Motor neuron (in vitro differentiated cells): ENCODE measurements at regions not wholly inside any gene's neighbourhood (a gene's known extent, or its start where the extent isn't known, plus 50 kb on each side); places are given as distances from the start of the nearest gene placed in this dataset.

Experiments
- ATAC-seq, 8 experiments: fragments of 200-7000 bp; cut with Tn5 transposase; replicated peaks in 6 of 8; 2 replicates each; pipeline ENCODE4 v1.8.0; 2021; ENCODE audit warnings: mild to moderate bottlenecking in 8 of 8, moderate library complexity in 8 of 8
- H3K27ac ChIP-seq, 2 donors: fragments of 250-450 bp; sonication (Bioruptor Pico); 2 replicates each; pipeline ENCODE4 v1.9.0; 2021; ENCODE audit warnings: antibody characterized with exemption in 2 of 2, mild to moderate bottlenecking in 2 of 2, moderate library complexity in 1 of 2
- H3K4me1 ChIP-seq, 2 donors: fragments of 250-450 bp; sonication (Bioruptor Pico); replicated peaks in 1 of 2; 2 replicates each; pipeline ENCODE4 v1.6.1; 2021; ENCODE audit warnings: antibody characterized with exemption in 2 of 2, mild to moderate bottlenecking in 2 of 2, moderate library complexity in 1 of 2
- H3K4me3 ChIP-seq, 5 donors: fragments of 250-450 bp; sonication (Bioruptor Pico); 2 replicates each; pipeline ENCODE4 v1.9.0; 2021; ENCODE audit warnings: antibody characterized with exemption in 5 of 5, mild to moderate bottlenecking in 5 of 5, moderate library complexity in 4 of 5
- WGBS, 10 experiments: fragments of 450-650 bp; shearing (Covaris generic); methylation state at CpG; one replicate each; pipeline ENCODE4 v1.0.0; 2022; 5-methylcytosine and 5-hydroxymethylcytosine counted together
- in situ Hi-C, 9 experiments: fragments of 400-800 bp; cut with MboI; loops; one replicate each; pipeline ENCODE4 v1.15.0; 2021; ENCODE audit warnings: low sequenced_read_pairs in 9 of 9, low pct_unique_long_range_greater_than_20kb in 2 of 9; ENCODE audit not compliant: unreplicated experiment in 9 of 9

DNA sequence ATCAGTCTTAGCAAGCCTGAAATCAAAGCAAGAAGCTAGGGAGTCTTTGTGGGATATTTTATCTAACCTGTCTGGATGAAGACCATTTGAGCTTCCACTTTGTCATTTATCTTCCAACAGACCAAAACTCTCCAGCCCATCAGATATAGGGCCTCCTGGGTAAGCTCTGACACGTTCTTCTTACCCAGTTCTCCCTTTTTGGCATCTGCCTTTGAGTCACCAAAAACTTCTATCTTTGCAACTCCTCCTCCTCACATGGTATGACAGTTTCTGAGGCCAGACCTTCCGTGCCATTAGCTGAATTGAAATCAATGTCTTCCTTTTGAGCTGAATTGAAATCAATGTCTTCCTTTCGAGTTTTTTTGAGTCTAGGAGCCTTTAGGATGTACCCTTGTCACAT is 156.6 kb upstream of the SPRY4 start:
- ATAC-seq, result no peak
- in situ Hi-C loops, result no loop called here
- WGBS, 10 experiments, result 20 to 100% (median 62%) methylated on average over 1 to 3 of the region's 3 CpGs; no CpG with 5 or more reads in 2 of the 10 experiments

GRCh38 chr5:142479854-142480519 is 155.2 kb upstream of the SPRY4 start:
- 17 to 73% (median 56%) methylated on average over 1 to 3 of the region's 3 CpGs; no CpG with 5 or more reads in 4 of the 10 experiments for WGBS, 10 experiments
- Histone ChIP-seq H3K4me1 (peaks cover 2 to 5% of the 10 kb centered on the region in 2 donors), H3K27ac (no peak overlapping the region), H3K4me3 (no peak overlapping the region)
- in situ Hi-C loops, result no loop called here
- ATAC-seq, result no peak

More for the DNA sequence above, 156.6 kb upstream of the SPRY4 start:
- Histone ChIP-seq H3K27ac (no peak overlapping the region), H3K4me3 (no peak overlapping the region), H3K4me1 (no peaks in the 10 kb centered on the region)

DNA sequence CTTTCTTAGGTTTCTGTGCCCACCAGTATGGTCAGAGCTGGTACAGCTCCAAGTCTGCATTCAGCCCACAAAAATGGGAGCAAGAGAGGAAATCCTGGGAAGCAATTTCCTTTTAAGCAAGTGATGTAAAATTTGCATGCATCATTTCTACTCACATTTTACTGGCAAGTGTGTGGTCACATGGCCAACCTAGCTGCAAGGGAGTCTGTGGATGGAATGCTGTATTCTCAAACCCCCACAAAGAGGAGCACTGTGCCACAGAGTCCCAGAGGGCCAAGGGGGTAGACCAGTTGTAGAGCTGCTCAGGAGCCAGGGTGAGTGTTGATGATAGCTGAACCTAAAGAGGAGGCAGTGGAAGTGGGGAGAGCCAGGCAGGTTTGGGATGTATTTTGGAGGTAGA is 154.3 kb upstream of the SPRY4 start:
- peaks cover 6% of the 10 kb centered on the region in 2 donors for H3K4me1 ChIP-seq
- in situ Hi-C loops, result no loop called here

DNA sequence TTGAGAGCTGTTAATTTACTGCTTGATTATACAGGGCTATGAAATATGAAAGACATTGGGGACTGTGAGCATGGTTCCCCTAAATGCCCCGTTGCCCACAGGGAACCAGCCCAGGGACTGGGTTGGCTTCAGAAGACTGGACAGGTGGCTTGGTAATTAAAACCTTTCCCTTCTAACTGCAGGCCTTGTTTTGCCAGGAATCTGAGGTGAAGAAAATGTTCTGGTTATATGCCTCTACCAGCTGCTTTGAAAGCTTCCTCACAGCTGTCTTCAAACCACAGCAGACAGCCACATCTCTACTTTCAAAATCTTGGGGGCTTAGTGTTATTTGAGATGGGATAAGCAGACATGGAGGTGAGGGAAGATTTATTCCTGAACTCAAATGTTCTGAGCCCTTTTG is 153.3 kb upstream of the SPRY4 start:
- H3K27ac ChIP-seq, result no peak overlapping the region
- ATAC-seq, result no peak
- peaks cover 6% of the 10 kb centered on the region in 2 donors for H3K4me1 ChIP-seq
- 25 to 100% (median 57%) methylated on average over 1 of the region's 1 CpG; no CpG with 5 or more reads in 6 of the 10 experiments for WGBS, 10 experiments
- in situ Hi-C loops, result no loop called here
- H3K4me3 ChIP-seq, result no peak overlapping the region

More for the DNA sequence above, 154.3 kb upstream of the SPRY4 start:
- Histone ChIP-seq H3K4me3 (no peak overlapping the region), H3K27ac (no peak overlapping the region)
- ATAC-seq, result no peak

GRCh38 chr5:142475102-142475513 is 150.3 kb upstream of the SPRY4 start:
- peak in 4 of 8 experiments; percentile 24 to 67 (median 59) for ATAC-seq
- no peak overlapping the region for H3K27ac ChIP-seq
- peaks cover 6% of the 10 kb centered on the region in 2 donors for H3K4me1 ChIP-seq
- WGBS, 10 experiments, result 0 to 10% (median 4%) methylated on average over 1 to 2 of the region's 2 CpGs; no CpG with 5 or more reads in 4 of the 10 experiments
- no peak overlapping the region for H3K4me3 ChIP-seq
- in situ Hi-C loops, result no loop called here

- Histone ChIP-seq H3K4me1 (peaks cover 6% of the 10 kb centered on the region in 2 donors), H3K27ac (no peak overlapping the region), H3K4me3 (no peak overlapping the region)
- 0 to 100% (median 65%) methylated on average over 1 to 2 of the region's 2 CpGs; no CpG with 5 or more reads in 2 of the 10 experiments for WGBS, 10 experiments
- ATAC-seq, result peak in 5 of 8 experiments; percentile 35 to 80 (median 67)
- in situ Hi-C loops, result no loop called here
Measured at GRCh38 chr5:142474431-142475094, 149.7 kb upstream of the SPRY4 start.

DNA sequence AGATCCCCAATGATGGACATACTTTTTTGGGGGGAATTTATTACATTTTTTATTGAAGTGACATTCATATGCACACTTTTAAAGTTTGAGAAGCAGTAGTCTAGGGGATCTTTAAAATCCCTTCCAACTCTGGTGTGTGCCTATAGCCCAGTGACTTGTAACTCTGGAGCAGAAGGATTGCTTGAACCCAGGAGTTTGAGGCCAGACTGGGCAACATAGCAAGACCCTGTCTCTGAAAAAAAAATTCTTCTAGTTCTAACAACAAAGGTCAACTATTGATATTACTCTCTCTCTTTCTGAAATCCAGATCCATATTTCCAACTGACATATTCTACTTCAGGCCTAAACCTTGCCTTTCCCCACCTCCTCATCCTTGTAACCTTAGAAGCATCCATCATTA is 148.2 kb upstream of the SPRY4 start:
- Histone ChIP-seq H3K4me3 (no peak overlapping the region), H3K27ac (no peak overlapping the region), H3K4me1 (peaks cover 6% of the 10 kb centered on the region in 2 donors)
- no peak for ATAC-seq
- in situ Hi-C loops, result no loop called here

GRCh38 chr5:142472306-142472951 is 147.6 kb upstream of the SPRY4 start:
- Histone ChIP-seq H3K4me3 (no peak overlapping the region), H3K4me1 (peaks cover 6% of the 10 kb centered on the region in 2 donors), H3K27ac (no peak overlapping the region)
- peak in 3 of 8 experiments; percentile 26 to 70 (median 64) for ATAC-seq
- in situ Hi-C loops, result no loop called here
- WGBS, 10 experiments, result 11 to 89% (median 67%) methylated on average over 1 to 7 of the region's 7 CpGs

- H3K4me3 ChIP-seq, result no peak overlapping the region
- peak in 3 of 8 experiments; percentile 77 to 80 (median 80) for ATAC-seq
- in situ Hi-C loops, result no loop called here
- WGBS, 10 experiments, result 0 to 100% (median 91%) methylated on average over 1 to 6 of the region's 7 CpGs; no CpG with 5 or more reads in 2 of the 10 experiments
- no peaks in the 10 kb centered on the region for H3K4me1 ChIP-seq
- no peak overlapping the region for H3K27ac ChIP-seq
Measured at GRCh38 chr5:142466195-142466971, 141.6 kb upstream of the SPRY4 start.

GRCh38 chr5:142465476-142465875 is 140.7 kb upstream of the SPRY4 start:
- no peak overlapping the region for H3K27ac ChIP-seq
- H3K4me1 ChIP-seq, result no peaks in the 10 kb centered on the region
- in situ Hi-C loops, result no loop called here
- ATAC-seq, result no peak
- H3K4me3 ChIP-seq, result no peak overlapping the region
- WGBS, 10 experiments, result 50 to 100% (median 90%) methylated on average over 1 of the region's 1 CpG; no CpG with 5 or more reads in 6 of the 10 experiments

DNA sequence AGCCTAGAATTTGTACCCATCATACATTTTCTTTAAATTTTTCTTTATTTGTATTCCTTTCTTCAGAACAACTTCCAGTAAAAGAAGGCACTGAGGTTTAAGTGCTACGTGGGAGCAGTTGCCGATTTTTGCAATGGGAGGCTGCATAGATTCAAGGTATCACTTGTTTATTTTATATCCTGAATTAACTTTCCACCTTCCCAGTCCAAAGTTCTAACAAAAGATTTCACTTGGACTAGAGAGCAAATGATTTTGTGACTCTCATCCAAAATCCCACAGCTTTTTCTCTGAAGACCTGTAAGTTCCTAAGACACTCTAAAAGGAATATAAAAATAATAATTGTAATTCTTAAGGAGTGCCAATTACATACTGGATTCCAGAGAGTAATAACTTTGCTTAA is 139.1 kb upstream of the SPRY4 start:
- H3K4me1 ChIP-seq, result no peaks in the 10 kb centered on the region

GRCh38 chr5:142461028-142461590 is 136.3 kb upstream of the SPRY4 start:
- no peak for ATAC-seq
- WGBS, 10 experiments, result 31 to 90% (median 64%) methylated on average over 2 to 5 of the region's 5 CpGs
- Histone ChIP-seq H3K4me3 (no peak overlapping the region), H3K4me1 (no peaks in the 10 kb centered on the region), H3K27ac (no peak overlapping the region)
- in situ Hi-C loops, result no loop called here

More for the DNA sequence above, 139.1 kb upstream of the SPRY4 start:
- ATAC-seq, result no peak
- in situ Hi-C loops, result no loop called here
- Histone ChIP-seq H3K27ac (no peak overlapping the region), H3K4me3 (no peak overlapping the region)
- WGBS, 10 experiments, result 62 to 100% (median 86%) methylated on average over 1 to 2 of the region's 2 CpGs
